ENCODE measurements at regions not wholly inside any gene's neighbourhood (a gene's known extent, or its start where the extent isn't known, plus 50 kb on each side); places are given as distances from the start of the nearest gene placed in this dataset.

DNA sequence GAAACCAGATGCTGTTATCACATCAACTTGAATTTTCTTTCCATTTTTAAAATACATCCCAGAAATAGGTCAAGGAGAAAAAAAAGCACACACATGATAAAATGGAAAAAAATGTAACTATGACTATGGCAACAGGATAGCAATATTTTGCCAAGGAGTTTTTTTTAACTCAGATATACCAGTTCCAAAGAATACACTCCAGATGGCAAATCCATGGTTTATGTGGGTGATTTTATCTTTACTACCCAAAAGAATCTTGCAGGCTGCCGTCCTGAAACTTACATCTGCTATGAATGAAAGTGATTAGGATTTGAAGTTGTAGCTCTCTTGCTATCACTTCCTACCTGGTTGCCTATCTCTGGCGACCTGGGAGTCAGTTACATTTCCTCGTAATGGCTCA lies 91.0 kb upstream of the PLPPR4 start:
- no peak overlapping the region for H2AFZ ChIP-seq (ENCODE audit: low read depth)
- H3K27me3 ChIP-seq (ENCODE audit: insufficient read depth, low read depth): no peaks in the 10 kb centered on the region
- no peaks in the 10 kb centered on the region for H3K4me1 ChIP-seq (ENCODE audit: low read depth, poor library complexity, severe bottlenecking)
- H4K20me1 ChIP-seq (ENCODE audit: insufficient read depth): no peaks in the 10 kb centered on the region
- no peaks in the 10 kb centered on the region for H3K36me3 ChIP-seq (ENCODE audit: insufficient read depth)
- no peak overlapping the region for H3K4me2 ChIP-seq
- no peak overlapping the region for H3K4me3 ChIP-seq (IDR thresholded peaks at IDR 0.05; ENCODE audit: insufficient read depth, low read depth, low read length)
- TF ChIP-seq, protein P1, sequence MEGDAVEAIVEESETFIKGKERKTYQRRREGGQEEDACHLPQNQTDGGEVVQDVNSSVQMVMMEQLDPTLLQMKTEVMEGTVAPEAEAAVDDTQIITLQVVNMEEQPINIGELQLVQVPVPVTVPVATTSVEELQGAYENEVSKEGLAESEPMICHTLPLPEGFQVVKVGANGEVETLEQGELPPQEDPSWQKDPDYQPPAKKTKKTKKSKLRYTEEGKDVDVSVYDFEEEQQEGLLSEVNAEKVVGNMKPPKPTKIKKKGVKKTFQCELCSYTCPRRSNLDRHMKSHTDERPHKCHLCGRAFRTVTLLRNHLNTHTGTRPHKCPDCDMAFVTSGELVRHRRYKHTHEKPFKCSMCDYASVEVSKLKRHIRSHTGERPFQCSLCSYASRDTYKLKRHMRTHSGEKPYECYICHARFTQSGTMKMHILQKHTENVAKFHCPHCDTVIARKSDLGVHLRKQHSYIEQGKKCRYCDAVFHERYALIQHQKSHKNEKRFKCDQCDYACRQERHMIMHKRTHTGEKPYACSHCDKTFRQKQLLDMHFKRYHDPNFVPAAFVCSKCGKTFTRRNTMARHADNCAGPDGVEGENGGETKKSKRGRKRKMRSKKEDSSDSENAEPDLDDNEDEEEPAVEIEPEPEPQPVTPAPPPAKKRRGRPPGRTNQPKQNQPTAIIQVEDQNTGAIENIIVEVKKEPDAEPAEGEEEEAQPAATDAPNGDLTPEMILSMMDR (conservative IDR thresholded peaks at IDR 0.05; ENCODE audit: low read depth, low read length): no peak
- H3K79me2 ChIP-seq (ENCODE audit: insufficient read depth, low read depth): no peaks in the 10 kb centered on the region
- no peak overlapping the region for H3K27ac ChIP-seq
- H3K9ac ChIP-seq: no peak overlapping the region

DNA sequence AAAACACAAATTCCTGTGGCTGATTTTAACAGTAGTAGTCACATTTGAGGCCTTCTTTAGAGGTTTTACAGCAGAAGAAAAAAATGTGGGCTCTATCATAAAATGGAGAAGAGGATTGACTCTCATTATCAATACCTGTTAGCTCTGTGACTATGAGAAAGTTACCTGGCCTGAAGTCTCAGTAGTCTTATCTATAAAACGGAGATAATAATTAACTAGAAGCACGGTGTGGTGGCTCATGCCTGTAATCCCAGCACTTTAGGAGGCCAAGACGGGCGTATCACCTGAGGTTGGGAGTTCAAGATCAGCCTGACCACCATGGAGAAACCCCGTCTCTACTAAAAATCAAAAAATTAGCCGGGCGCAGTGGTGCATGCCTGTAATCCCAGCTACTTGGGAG lies 90.4 kb upstream of the PLPPR4 start:
- H3K4me1 ChIP-seq (ENCODE audit: low read depth, poor library complexity, severe bottlenecking): no peaks in the 10 kb centered on the region
- no peak overlapping the region for H3K4me2 ChIP-seq
- no peak overlapping the region for H3K27ac ChIP-seq
- no peaks in the 10 kb centered on the region for H4K20me1 ChIP-seq (ENCODE audit: insufficient read depth)
- TF ChIP-seq, protein P1 (conservative IDR thresholded peaks at IDR 0.05; ENCODE audit: low read depth, low read length): no peak
- no peaks in the 10 kb centered on the region for H3K36me3 ChIP-seq (ENCODE audit: insufficient read depth)
- no peak overlapping the region for H3K4me3 ChIP-seq (IDR thresholded peaks at IDR 0.05; ENCODE audit: insufficient read depth, low read depth, low read length)
- H3K9ac ChIP-seq: no peak overlapping the region
- no peaks in the 10 kb centered on the region for H3K79me2 ChIP-seq (ENCODE audit: insufficient read depth, low read depth)
- H3K27me3 ChIP-seq (ENCODE audit: insufficient read depth, low read depth): no peaks in the 10 kb centered on the region
- no peak overlapping the region for H2AFZ ChIP-seq (ENCODE audit: low read depth)

DNA sequence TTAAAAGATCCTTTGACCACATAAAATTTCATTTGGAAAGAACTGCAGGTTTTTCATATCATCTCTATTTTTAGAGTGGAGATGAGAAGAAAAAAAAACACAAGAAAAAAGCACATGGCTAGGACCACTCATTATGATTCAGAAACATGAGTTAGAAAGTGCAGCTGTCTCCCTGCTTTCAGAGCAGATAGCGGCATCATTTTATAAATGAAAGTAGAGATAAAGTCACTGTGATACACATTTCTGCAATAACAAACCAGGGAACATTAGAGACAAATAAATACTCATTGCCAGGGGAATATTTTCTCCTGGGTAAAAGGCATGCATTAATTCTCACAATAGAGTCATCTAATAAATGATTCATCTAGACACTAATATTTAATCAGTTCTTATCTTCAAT lies 87.5 kb upstream of the PLPPR4 start:
- no peak overlapping the region for H3K27ac ChIP-seq
- H4K20me1 ChIP-seq (ENCODE audit: insufficient read depth): no peaks in the 10 kb centered on the region
- no peaks in the 10 kb centered on the region for H3K36me3 ChIP-seq (ENCODE audit: insufficient read depth)
- H3K79me2 ChIP-seq (ENCODE audit: insufficient read depth, low read depth): no peaks in the 10 kb centered on the region
- no peaks in the 10 kb centered on the region for H3K4me1 ChIP-seq (ENCODE audit: low read depth, poor library complexity, severe bottlenecking)
- no peak overlapping the region for H3K9ac ChIP-seq
- TF ChIP-seq, protein P1 (conservative IDR thresholded peaks at IDR 0.05; ENCODE audit: low read depth, low read length): no peak
- no peak overlapping the region for H3K4me2 ChIP-seq
- H3K4me3 ChIP-seq (IDR thresholded peaks at IDR 0.05; ENCODE audit: insufficient read depth, low read depth, low read length): no peak overlapping the region
- H3K27me3 ChIP-seq (ENCODE audit: insufficient read depth, low read depth): no peaks in the 10 kb centered on the region
- no peak overlapping the region for H2AFZ ChIP-seq (ENCODE audit: low read depth)

DNA sequence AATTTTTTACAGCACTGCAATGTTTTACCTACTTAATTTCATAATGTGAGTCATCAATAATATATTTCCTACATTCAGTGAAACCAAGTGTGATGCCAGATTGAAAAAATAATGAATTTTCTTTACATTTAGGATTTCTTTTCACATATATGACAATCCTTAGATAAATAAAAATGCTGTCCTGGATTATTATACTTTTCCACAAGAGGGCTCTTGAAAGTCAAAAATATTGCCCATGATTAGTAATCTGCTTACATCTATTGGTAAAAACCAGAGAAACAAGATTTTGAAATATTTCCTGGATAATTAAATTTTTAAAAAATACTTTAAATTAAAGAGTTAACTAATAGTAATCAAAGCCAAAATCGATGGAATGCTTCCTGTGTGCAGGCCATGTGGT lies 86.8 kb upstream of the PLPPR4 start:
- Histone ChIP-seq H3K79me2 (ENCODE audit: insufficient read depth, low read depth) (no peaks in the 10 kb centered on the region), H3K4me1 (ENCODE audit: low read depth, poor library complexity, severe bottlenecking) (no peaks in the 10 kb centered on the region), H3K4me2 (no peak overlapping the region), H4K20me1 (ENCODE audit: insufficient read depth) (no peaks in the 10 kb centered on the region), H3K27me3 (ENCODE audit: insufficient read depth, low read depth) (no peaks in the 10 kb centered on the region), H2AFZ (ENCODE audit: low read depth) (no peak overlapping the region), H3K27ac (no peak overlapping the region), H3K4me3 (IDR thresholded peaks at IDR 0.05; ENCODE audit: insufficient read depth, low read depth, low read length) (no peak overlapping the region), H3K9ac (no peak overlapping the region), H3K36me3 (ENCODE audit: insufficient read depth) (no peaks in the 10 kb centered on the region)
- TF ChIP-seq, protein P1 (conservative IDR thresholded peaks at IDR 0.05; ENCODE audit: low read depth, low read length): no peak
